GM21737 (cell line): ENCODE measurements at regions not wholly inside any gene's neighbourhood (a gene's known extent, or its start where the extent isn't known, plus 50 kb on each side); places are given as distances from the start of the nearest gene placed in this dataset.

Source experiments
- ATAC-seq: cut with Tn5 transposase; IDR thresholded peaks from one replicate; pipeline ENCODE4 v1.9.1; 2021; ENCODE audit warnings: mild to moderate bottlenecking, moderate library complexity; ENCODE audit not compliant: unreplicated experiment

DNA sequence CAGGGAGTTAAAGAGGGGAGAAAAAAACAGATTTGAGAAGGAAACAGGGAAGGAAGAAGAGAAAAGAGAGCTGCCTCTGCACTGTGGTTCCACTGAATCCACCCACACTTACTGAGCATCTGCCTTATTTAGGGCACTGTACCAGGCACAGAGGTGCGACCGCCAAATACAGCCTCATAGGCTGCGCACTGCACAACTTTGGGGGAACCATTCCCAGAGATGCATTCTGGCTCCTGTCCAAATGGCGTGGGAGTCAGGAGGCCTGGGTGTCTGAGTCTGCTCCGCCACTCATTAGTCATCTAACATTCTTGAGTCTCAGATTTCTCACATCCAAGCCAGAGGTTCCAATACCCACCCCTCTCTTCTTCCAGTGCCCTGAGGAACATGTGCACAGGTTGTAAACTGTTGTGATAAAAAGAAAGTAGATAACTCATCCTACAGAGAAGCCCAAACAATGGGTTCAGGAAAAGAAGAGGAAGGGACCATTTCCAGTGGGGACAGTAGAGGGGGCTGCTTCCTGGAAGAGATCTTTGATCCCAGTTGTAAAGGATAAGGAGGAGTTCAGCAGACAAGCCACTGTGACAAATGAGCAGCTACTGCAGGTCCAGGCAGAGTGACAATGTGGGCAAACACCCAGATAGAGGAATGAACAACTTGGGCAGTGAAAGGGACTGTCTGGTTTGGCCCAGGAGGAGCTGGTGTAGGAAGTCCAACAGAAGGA lies 254.6 kb downstream of the UACA start:
- no peak for ATAC-seq

DNA sequence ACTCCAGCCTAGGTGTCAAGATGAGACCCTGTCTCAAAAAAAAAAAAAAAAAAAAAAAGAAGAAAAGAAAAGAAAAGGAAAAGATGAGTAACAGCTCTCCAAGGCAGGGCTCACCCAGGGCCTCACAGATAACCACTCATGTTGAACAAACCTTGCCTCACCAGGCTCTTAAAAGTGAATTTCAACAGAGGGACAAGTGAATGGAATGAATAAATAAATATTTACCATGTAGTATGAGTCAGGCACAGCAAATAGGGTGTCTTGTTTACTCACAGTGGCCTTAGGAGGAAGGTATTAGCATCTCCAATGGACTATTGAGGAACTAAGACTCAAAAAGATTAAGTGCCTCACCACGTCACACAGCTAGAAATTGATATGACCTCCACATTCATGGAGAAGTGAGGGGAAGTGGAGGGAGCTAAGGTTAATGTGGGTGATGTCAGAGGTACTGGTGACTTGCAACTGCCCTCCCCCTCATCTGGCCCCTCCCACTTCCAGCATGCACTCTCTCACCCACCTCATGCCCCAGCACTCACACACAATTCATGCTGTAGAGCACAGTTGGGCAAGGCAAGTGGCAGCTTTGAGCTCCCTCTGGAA lies 255.5 kb downstream of the UACA start:
- no peak for ATAC-seq

DNA sequence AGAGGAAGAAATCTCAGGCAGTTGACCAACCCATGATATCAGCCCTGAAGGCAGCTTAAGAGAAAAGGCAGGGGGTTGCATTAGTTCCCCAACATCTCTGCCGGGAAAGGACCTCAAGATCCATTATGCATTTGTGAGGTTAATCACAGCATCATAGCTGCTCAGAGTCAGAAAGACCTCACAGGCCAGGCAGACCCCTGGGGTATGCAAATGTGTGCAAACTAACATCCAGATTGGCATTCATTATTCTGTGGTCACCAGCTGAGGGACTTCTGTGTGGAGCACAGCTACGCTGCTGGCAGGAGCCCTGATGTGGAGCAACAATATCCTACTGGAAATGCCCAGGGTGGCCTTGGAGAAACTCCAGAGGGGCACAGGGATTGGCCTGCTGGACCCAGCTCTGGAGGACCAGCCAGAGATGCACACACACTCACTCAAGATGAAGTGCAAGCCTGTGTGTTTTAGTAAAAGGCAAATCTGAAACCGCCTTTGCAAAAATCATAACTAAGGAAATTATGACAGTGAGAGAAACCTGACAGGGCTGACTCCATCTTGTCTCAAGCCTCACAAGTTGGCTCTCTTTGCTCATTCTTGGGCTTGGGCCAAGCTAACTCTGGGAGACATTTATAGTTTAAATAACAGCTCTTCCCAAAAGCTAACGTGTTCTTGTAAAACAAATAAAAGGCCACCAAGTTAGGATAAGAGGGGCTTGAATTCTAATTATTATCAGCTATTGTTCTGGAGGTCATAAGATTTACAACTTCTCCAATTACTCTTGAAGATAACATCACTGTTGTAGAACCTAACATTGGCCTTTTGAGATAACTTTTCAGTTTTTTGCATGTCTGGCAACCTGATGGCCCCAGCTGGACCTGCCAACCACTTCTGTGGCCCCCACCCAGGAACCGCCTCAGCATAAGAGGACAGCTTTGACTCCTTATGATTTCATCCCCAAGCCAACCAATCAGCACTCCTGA lies 257.1 kb downstream of the UACA start:
- ATAC-seq, result no peak

GRCh38 chr15:70505411-70505919 lies 257.9 kb downstream of the UACA start:
- ATAC-seq, result no peak

DNA sequence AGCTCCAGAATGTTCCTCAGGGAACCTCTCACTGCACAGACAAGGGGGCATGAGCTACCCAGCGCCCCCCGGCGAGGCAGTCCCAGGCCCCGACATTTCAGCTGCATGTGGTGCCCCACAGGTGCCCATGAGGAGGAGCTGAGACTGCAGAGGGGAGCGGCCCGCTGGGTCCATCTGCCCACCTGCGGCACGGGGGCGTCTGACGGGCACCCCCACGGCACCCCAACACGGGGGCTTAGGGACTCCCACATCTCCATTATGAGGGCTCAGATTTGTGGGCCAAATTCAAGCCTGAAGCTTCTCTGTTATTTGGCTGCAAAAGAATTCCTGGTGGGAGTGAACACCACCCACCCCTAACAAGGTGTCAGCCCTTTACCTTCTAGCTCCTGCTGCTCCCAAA lies 258.4 kb downstream of the UACA start:
- no peak for ATAC-seq

- peak; percentile 55 for ATAC-seq
Measured at GRCh38 chr15:70504299-70504951, 258.9 kb downstream of the UACA start.

- ATAC-seq, result no peak
Measured at GRCh38 chr15:70503798-70504298, 259.5 kb downstream of the UACA start.

- ATAC-seq, result no peak
Measured at GRCh38 chr15:70503073-70503745, 260.1 kb downstream of the UACA start.

DNA sequence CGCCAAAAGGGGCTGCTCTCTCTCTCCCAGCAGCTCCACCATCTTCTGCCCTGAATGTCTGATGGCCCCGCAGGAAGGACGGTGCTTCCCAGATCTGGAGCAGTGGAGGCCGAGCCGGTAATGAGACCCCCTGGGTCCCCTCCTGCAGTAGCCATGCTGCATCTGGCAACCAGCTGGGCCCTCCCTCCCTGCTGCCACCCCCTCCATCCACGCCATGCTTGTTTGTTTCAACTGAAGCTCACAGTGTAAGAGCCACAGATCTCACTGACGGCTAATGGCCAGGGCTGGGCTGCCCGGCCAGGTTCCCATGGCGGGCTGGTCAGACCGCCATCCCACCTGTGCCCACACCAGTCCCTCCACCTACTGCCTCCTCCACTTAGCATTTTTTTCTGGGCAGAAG lies 260.8 kb downstream of the UACA start:
- ATAC-seq, result no peak

DNA sequence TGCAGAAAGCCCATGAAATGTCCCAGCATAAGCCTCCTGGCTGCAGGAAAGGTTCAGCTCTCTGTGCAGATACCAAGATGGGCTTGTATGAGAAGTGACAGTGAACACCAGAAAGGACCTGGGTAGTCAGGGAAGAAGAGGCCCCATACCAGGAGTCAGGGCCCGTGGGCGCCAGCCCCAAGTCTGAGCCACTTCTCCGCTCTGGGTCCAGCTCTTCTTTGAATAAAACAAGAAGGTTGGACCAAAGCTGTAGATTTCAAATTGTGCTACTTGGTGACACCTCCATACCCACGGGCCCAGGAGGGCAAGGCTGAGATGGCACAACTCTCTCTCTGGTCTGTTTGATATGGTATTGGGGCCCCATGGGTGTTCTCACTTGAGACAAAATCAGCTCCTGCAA lies 261.5 kb downstream of the UACA start:
- ATAC-seq, result no peak

GRCh38 chr15:70501121-70501727 lies 262.1 kb downstream of the UACA start:
- no peak for ATAC-seq

GRCh38 chr15:70499791-70500190 lies 263.6 kb downstream of the UACA start:
- no peak for ATAC-seq

DNA sequence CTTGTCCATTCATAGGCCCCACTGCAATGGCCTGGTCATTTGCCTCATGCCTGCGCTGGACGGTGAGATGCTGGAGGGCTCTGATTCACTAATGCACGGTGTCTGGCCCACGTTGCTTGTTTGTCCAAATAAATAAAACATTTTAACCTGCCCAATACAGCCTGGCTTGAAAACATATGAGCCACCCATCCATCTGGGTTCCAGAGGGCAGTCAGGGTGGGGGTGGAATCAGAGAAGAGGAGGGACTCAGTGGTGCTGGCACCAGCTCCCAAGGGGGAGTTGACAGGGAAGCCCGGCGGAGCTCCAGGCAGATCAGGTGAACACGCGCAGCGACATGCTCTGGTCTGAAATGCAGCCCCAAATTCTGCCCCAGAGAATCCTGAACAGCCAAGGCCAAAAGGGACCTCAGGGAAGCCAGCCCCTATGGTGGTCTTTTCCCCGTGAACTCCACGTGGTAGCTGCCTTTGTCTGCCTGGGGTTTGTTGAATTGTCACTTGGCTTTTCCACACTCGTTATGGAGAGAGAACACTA lies 265.2 kb downstream of the UACA start:
- ATAC-seq, result no peak

DNA sequence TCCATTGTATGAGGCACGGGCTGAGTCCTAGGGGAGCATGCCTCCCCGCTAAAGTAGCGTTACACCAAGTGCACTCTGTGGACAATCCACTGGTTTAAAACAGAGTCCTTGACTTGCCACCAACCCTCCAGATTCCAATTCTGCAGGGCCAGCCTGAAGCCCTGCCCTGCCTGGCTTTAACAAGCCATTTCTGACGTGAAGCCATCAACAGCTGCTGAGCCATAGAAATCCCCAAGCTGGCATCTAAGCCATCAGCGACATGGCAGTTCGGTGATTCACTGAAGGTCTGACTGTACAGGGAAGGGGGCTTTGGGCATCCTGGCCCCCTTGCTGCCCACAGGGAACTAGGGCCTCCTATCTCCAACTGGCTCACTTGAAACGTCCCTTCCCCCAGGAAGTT lies 265.7 kb downstream of the UACA start:
- ATAC-seq, result no peak

DNA sequence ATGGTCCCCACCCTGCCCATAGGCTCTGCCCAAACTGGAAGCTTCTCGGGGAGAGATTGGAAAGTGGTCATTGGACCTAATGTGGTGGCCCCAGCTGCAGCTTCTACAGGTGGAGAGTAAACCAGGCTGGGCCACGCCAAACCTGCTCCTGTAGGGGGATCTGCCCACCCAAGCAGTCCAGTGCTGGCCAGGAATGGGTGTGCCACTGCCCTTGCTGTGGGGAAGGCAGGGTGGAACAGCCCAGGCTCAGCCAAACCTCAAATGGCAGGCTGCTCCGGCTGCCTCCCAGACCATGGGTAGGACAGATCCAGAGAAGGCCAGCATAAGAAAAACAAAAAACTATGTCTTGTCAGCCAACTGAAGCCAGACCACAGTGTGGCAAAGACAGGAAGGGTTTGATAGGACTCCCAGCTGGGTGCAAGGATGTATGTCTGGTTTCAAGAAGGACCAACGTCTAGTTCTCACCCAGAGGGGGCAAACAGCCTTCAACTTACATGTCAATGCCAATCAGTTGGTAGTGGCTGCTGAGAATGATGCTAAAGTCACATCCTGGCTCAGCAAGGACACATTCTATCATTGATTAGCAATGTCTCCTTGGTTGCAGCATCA lies 267.3 kb downstream of the UACA start:
- no peak for ATAC-seq

GRCh38 chr15:70494852-70495571 lies 268.3 kb downstream of the UACA start:
- ATAC-seq, result no peak

GRCh38 chr15:70494517-70494851 lies 268.9 kb downstream of the UACA start:
- ATAC-seq, result no peak

- ATAC-seq, result no peak
Measured at GRCh38 chr15:70493787-70494516, 269.4 kb downstream of the UACA start.
